DMS53 treated with DMSO at 0.1 percent for 48 hours (cell line): ENCODE measurements at regions not wholly inside any gene's neighbourhood (a gene's known extent, or its start where the extent isn't known, plus 50 kb on each side); places are given as distances from the start of the nearest gene placed in this dataset.

Experiments
- DNase-seq: peaks from one replicate; lab custom pipeline; 2025; ENCODE audit not compliant: unreplicated experiment; lab: John Stamatoyannopoulos, UW

- DNase-seq: no peak
Observed at GRCh38 chr5:167790462-167791260, 500.8 kb upstream of the WWC1 start.

DNA sequence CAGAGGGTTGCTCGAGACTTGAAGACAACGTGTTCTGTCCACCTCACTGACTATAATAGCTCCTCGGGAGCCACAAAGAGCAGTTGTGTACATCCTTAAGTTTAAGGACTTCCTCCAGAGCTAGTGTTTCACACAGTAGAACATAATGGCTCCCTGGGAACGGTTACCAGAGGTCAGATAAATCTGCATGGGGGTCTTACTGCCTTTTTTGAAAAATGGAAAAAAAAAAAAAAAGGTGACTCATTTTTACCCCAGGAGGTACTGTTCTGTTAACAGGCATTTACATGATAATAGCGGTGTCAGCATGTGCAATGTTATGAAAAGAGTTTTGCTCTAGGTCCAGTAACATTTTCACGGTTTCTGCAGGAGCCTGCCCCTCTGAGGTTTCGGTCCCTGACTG, 498.9 kb upstream of the WWC1 start:
- no peak for DNase-seq

- no peak for DNase-seq
Observed at GRCh38 chr5:167793700-167794099, 497.7 kb upstream of the WWC1 start.

- no peak for DNase-seq
Observed at GRCh38 chr5:167794121-167794520, 497.3 kb upstream of the WWC1 start.

- no peak for DNase-seq
Observed at GRCh38 chr5:167796672-167797071, 494.8 kb upstream of the WWC1 start.

DNA sequence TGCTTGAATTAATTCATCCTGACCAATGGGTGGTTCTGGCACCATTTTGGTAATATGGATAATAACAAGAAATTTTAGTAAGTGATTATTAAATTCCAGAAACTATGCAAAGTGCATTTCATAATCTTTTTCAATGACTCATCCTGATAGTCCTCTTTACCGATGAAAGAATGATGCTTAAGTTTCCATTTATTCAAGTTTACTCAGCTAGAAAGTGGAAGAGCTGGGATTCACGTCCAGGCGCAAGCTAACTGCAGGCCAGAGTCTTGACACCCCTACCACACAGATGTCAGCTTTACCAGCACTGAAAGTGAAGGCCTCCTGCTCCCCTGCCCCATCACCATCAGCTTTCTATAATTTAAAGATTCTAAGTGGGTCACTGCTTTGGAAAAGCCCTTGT, 493.5 kb upstream of the WWC1 start:
- DNase-seq: no peak

GRCh38 chr5:167798448-167798847, 493.0 kb upstream of the WWC1 start:
- no peak for DNase-seq

- DNase-seq: no peak
Observed at GRCh38 chr5:167800427-167800826, 491.0 kb upstream of the WWC1 start.

DNA sequence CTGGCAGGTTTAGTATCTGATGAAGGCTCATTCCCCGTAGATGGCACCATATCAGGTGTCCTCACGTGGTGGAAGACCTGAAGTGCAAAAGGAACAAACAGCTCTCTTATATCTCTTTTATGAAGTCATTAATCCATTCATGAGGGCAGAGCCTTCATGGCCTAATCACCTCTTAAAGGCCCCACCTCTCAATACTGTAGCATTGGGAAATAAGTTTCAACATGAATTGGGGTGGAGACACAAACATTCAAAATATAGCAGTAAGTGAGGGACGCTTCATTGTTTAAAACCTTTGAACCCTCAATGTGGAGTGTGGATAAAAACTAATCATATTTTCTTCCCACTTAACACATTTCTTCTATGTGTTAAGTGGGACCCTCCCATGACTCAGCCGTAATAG, 489.4 kb upstream of the WWC1 start:
- no peak for DNase-seq

DNA sequence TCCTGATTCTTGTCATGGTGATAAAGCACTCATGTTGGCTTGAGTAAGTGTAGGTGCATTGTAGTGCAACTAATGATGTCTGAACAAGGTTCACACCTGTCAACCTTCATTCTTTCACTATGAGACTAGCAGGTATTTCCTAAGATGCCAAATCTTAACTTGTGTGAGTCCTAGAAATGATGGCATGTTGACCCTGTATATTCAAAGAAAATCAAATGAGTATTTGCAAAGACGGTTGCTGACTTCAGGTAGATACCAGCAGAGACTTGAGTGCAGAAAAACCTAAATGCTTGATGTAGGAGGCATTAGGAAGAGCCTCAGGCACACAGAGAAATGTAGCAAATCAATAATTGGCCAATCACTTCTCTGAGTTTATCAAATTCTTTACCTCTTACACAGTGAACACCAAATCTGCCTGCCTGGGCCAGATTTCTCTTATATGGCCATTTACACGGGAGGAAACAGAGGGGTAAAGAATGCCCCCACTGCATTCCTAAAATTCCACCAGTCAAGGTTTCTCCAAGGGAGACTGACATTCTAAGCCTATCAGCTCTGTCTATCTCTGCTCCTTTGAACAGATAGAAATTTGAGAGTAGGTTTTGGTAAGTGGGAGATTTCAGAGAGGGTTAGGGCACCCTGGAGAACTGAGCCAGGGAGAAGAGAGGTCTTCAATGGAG, 488.6 kb upstream of the WWC1 start:
- no peak for DNase-seq

DNA sequence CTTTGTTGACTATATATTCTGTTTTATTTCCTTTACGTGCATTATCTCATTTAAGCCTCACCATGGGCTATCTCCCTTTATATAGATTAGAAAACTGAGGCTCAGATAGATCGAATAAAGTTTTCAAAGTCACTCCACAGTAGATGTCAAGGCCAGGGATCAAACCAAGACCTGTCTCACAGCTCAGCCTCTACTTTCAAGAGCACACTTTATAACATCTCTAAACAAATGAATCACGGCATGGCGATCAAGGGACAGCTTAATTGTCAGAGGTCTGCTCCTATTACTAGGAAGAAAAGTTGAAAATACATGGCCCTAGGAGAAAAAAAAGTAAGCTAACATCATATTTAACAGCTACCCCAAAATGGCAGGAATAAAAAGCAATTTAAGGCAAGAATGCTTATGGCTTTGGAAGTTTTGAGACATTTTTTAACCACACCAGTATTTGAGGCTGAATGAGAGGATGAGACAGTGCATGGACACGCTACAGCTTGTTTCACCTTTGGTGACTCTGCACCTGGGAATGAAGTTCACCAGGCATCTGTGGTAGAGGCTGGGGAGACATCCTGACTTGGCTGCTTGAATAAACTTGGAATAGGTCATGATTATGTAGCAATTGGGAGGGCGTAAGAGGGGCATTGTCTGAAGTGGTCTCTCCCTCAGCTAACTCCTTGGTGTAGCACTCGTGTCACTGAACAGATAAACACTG, 486.8 kb upstream of the WWC1 start:
- DNase-seq: no peak

- DNase-seq: no peak
Observed at GRCh38 chr5:167810573-167810972, 480.9 kb upstream of the WWC1 start.

- no peak for DNase-seq
Observed at GRCh38 chr5:167812871-167813270, 478.6 kb upstream of the WWC1 start.

- no peak for DNase-seq
Observed at GRCh38 chr5:167813389-167813788, 478.1 kb upstream of the WWC1 start.

DNA sequence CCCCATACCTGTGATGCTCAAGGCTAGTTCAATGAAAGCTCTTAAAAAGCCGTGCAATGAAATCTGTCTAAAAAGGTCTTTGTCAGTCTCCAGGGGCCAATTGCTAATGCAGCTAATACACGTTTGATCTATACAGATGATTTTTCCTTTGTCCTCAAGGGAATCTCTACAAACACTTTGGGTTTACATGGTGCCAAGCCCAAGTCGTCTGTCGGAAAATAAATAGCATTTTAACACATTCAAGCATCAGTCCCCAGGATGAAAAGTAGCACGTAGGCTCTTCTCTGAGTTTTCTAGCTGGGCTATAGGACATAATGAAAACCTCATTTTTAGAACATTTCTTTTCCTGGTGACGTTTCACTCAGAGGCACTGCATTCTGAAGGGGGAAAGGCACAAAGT, 477.4 kb upstream of the WWC1 start:
- DNase-seq: no peak

DNA sequence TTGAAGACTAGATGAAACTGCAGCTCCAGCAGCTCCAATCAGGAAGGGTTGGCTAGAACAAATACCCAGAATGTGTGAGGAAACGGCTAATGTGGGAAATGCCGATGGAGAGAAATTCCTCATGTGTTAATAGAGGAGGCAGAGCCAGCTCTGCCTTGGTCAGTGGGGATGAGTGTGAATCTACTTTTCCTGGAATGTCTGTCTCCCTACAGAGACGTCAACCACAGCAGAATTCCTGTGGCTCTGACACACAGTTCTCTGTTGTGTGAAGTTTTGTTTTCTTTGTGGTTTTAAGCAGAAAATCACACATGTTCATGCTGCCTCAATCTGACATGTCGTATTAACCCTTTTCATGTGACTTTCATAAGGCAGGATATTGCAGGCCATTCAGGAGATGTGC, 476.6 kb upstream of the WWC1 start:
- DNase-seq: no peak

- no peak for DNase-seq
Observed at GRCh38 chr5:167816354-167816753, 475.1 kb upstream of the WWC1 start.

- no peak for DNase-seq
Observed at GRCh38 chr5:167816864-167817263, 474.6 kb upstream of the WWC1 start.

DNA sequence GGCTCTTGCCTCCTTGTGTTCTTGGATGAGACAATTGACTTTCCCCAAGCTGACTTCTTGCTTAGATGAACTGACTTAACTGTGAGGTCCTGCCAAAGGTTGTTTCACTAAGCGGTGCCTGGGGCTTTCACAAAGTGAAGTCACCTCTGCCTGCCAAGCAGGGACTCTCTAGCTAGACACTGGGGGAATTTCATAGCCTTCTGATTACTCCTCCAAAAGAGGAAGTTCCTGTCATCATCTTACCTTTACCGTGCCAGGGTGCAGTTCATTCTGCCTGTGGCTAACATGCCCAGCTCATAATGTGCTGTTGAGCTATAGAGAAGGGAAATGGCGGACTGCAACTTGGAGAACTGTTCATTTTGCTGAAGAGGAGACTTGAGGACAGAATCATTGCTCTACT, 472.0 kb upstream of the WWC1 start:
- no peak for DNase-seq

DNA sequence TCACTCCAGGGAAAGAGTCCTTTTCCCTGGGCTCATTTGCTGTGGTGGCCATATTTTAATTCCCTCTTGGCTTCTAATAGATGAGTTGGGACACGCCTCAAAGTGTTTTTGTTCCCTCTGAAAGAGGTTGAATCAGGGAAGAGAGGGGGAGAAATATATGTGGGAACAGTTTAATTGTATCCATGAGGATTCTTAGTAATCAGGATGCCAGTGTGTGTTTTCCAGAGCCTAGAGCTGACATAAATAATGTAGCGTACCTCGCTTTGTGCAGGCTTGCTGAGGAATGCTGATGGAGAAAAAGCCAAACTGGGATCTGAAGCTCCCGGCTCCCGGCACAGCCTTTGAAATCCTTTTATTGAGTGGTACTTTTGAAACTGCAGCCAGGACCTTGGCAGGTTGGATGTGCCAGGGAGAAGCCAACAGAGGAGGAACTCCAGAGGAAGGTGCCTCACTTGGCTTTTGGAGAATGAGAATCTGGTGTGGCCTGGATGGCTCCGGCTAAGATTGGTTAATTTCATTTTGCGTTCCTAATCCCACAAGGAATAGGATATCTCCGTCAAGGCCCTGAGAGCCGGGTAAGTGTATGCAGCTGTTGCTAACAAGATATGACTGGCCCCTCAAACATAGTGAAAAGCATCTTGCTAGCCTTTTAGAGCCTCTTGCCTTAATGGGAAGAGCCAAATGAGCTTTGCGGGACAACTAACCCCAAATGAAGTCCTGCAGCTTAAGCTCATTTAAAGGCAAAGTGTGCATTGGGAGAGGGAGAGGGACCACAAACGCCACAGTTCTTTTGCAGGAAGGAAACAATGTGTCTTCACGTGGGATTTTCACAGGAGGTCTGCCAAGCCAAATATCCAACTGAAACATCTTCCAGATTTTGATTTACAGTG, 471.1 kb upstream of the WWC1 start:
- no peak for DNase-seq

- no peak for DNase-seq
Observed at GRCh38 chr5:167821151-167821550, 470.3 kb upstream of the WWC1 start.
